ENCODE measurements at regions not wholly inside any gene's neighbourhood (a gene's known extent, or its start where the extent isn't known, plus 50 kb on each side); places are given as distances from the start of the nearest gene placed in this dataset.
"Not testable (repeated sequence)": the region's sequence is repeated elsewhere in the genome, so short reads cannot be mapped to it uniquely, and the experiment has no call there.

DNA sequence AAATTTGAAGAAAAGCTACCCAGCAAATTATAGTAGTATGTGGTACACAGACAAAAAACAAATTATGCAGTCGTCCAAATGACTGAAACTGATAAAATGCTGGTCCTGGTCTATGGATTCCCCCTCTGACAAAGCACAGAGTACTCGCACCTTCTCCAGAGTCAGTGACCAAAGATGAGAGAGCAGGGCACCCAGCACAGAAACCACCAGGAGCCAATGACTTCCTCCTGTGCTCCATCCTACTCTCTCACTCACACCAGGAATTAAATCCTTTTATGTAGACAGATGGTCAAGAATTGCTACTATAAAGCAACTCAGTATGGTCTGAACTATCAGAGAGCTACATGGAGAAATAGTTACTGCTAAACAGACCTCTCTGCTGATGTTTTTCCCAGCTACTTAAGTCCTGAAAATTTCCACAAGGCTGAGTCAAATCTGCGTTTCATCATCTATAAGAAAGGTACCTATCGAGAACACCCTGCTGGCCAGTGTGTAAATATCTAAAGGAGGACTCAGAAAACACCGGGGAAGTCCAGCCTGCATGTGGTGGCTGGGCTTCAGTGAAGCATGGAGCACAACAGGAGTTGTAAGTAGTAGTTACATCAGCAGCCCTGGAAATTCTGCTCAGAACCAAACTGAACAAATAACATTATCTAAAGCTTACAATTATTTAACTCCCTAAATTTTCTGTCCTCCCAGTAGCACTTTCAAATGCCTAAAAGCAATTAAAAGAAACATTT lies 84.5 kb upstream of the FBXO28 start:
- not testable (repeated sequence) for DNase-seq (ENCODE audit: low read depth)

DNA sequence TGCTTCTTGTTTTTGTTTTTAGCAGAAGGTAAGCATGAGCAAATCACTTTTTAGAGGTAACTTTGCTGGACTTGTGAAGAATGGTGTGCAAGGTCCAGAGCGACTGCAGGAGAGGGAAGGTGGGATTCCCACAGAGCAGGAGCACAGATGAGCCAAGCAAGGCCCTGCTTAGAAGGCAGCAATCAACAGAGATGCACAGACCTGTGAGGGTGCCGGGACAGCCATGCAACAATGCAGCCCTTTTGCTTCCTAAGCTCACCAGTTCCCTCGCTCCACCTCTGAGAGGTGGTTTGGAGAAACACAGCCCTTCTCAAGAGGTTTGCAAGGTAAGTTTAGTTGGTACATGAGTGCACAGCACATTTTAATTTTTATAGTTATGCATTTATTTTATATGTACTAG lies 85.1 kb upstream of the FBXO28 start:
- DNase-seq (ENCODE audit: low read depth), result not testable (repeated sequence)

DNA sequence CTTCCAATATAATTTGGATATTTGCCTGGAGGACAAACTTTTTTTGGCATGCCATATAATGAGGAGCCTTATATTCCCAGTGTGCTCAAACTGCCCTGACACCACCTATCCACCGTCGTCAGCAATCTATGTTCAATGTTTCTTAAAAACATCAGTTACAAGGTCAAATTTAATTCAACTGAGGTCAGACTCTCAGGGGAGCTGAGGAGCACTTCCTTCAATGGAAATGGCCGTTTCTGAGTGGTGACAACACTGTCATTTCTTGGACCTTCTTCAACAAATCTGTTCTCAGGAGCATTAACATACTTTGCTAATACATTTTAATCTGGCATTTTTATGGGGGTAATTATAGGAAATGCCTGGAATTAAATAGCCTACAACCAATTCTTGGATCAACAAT lies 90.8 kb upstream of the FBXO28 start:
- DNase-seq (ENCODE audit: low read depth), result not testable (repeated sequence)

DNA sequence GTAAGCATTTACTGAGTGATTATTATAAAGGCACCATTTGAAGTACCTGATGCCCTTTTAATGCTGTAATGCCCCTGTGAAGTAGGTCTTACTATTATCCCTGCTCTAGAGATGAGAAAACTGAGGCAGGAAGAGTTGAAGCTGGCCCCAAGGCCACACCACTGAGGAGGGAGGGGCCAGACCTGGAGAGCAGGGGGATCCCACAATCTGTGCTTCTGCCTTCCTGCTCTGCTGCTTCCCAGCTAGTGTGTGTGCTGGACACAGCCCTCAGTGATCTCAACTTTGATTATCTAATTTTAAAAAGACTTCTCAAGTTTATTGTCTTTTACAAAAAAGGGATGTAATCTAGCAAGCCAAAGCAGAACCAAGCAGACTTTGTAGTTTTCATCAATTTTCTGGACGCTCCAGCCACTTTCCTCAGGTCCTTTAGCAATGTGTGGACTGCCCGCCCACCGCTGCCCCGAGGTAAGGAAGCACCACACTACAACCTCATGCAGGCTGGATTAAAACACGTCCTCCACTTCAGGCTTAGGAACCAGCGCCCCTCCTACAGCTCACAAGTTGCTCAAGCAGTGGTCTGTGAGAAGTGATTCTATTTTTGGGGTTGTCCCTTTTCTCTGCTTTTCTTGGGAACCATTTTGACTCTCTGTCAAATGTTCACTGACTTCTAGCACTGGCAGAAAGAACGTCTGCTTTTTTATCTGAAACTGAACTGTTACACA lies 91.5 kb upstream of the FBXO28 start:
- not testable (repeated sequence) for DNase-seq (ENCODE audit: low read depth)

DNA sequence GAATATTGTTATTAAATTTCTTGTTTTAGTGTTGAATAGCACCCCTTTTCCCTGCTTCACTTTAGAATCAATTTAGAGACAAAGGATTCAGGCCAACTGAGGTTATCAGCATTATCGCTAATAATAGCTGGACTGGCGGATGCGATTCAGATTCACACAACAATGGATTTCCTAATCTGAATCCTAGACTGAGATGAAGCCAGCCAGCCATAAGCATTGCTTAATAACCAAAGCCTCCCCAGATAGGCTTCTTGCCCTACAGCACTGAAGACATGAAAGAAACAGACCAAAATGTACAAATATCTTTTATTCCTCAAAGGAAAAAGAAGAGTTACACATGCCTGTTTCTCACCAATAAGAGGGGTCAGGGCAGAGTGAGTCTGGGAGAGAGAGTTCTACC lies 94.0 kb upstream of the FBXO28 start:
- DNase-seq (ENCODE audit: low read depth), result not testable (repeated sequence)

DNA sequence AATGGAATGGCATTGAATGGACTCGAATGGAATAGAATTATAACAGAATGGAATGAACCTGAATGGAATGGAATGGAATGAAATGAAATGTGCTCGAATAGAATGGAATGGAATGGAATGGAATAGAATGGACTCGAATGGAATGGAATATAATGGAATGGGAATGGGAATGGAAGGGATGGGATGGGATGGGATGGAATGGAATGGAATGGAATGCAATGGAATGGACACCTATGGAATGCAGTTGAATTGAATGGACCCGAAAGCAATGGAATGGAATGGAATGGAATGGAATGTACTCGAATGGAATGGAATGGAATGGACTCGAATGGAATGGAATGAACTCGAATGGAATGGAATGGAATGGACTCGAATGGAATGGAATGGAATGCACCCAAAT lies 98.1 kb upstream of the FBXO28 start:
- not testable (repeated sequence) for DNase-seq (ENCODE audit: low read depth)

DNA sequence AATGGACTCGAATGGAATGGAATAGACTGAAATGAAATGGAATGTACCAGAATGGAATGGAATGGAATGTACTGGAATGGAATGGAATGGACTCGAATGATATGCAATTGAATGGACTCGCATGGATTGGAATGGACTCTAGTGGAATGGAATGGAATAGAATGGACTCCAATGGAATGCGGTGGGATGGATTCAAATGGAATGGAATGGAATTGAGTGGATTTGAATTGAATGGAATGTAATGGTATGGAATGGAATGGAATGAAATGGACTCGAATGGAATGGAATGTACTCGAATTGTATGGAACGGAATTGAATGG lies 99.6 kb upstream of the FBXO28 start:
- DNase-seq (ENCODE audit: low read depth), result peak; percentile 18

DNA sequence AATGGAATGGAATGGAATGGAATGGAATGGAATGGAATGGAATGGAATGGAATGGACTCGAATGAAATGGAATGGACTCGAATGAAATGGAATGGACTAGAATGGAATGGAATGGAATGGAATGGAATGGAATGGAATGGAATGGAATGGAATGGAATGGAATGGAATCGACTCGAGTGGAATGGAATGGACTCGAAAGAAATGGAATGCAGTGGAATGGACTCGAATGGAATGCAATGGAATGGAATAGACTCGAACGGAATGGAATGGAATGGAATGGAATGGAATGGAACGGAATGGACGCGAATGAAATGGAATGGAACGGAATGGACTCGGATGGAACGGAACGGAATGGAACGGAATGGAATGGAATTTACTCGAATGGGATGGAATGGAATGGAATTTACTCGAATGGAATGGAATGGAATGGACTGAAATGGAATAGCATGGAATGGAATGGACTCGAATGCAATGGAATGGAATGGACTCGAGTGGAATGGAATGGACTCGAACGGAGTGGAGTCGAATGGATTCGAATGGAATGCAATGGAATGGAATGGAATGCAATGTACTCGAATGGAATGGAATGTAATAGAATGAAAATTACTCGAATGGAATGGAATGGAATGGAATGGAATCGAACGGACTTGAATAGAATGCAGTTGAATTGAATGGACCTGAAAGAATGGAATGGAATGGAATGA lies 100.1 kb upstream of the FBXO28 start:
- peak; percentile 5 for DNase-seq (ENCODE audit: low read depth)

DNA sequence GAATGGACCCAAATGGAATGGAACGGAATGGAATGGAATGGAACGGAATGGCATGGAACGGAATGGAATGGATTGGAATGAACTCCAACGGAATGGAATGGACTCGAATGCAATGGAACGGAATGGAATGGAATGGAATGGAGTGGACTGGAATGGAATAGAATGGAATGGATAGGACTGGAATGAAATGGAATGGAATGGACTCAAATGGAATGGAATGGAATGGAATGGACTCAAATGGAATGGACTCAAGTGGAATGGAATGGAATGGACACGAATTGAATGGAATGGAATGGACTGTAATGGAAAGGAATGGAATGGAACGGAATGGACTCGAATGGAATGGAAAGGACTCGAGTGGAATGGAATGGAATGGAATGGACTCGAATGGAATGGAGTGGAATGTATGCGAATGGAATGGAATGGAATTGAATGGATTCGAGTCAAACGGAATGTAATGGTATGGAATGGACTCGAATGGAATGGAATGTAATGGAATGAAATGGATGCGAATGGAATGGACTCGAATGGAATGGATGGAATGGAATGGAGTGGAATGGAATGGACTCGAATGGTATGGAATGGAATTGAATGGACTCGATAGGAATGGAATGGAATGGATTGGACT lies 101.0 kb upstream of the FBXO28 start:
- not testable (repeated sequence) for DNase-seq (ENCODE audit: low read depth)

DNA sequence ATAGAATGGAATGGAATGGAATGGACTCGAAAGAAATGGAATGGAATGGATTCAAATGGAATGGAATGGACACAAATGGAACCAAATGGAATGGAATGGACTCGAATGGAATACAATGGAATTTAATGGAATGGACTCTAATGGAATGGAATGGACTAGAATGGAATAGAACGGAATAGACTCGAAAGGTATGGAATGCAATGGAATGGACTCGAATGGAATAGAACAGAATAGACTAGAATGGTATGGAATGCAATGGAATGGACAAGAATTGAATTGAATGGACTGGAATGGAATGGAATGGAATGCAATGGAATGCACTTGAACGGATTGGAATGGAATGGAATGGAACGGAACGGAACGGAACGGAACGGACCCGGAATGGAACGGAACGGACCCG lies 101.7 kb upstream of the FBXO28 start:
- not testable (repeated sequence) for DNase-seq (ENCODE audit: low read depth)

DNA sequence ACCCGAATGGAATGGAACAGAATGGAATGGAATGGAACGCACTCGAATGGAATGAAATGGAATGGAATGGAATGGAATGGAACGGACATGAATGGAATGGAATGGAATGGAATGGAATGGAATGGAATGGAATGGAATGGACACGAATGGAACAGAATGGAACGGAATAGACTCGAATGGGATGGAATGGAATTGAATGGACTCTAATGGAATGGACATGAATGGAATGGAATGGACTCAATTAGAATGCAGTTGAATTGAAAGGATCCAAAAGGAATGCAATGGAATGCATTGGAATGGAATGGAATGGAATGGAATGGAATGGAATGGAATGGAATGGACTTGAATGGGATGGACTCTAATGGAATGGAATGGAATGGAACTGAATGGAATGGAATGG lies 102.2 kb upstream of the FBXO28 start:
- not testable (repeated sequence) for DNase-seq (ENCODE audit: low read depth)

DNA sequence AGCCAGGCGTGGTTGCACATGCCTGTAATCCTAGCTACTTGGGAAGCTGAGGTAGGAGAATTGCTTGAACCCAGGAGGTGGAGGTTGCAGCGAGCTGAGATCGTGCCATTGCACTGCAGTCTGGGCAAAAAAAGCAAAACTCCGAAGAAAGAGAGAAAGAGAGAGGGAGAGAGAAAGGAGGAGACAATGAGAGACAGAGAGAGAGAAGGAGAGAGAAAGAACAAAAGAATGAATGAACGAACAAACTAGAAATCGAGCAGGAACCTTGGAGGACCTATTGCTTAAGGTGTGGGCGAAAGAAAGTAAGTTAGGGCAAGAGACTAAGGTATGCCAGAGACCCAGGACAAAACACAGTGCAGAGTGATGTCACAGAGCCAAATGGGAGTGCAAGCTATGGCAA lies 102.8 kb upstream of the FBXO28 start:
- DNase-seq (ENCODE audit: low read depth), result not testable (repeated sequence)

DNA sequence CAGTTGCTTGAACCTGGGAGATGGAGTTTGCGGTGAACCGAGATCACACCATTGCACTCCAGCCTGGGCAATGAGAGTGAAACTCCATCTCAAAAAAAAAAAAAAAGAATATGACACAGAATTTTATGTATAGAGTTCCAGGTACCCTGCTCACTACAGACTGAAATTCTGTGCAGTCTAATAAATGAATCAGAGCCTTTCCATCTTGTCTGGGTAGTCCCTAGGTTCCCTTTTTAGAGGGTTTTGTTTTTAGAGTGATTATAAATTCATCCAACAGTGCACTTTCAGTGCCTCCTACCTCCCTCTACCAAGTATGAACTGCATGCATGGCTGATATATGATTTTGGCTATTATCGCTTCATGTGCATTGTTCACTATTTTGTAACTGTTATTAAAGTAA lies 107.9 kb upstream of the FBXO28 start:
- DNase-seq (ENCODE audit: low read depth), result not testable (repeated sequence)

DNA sequence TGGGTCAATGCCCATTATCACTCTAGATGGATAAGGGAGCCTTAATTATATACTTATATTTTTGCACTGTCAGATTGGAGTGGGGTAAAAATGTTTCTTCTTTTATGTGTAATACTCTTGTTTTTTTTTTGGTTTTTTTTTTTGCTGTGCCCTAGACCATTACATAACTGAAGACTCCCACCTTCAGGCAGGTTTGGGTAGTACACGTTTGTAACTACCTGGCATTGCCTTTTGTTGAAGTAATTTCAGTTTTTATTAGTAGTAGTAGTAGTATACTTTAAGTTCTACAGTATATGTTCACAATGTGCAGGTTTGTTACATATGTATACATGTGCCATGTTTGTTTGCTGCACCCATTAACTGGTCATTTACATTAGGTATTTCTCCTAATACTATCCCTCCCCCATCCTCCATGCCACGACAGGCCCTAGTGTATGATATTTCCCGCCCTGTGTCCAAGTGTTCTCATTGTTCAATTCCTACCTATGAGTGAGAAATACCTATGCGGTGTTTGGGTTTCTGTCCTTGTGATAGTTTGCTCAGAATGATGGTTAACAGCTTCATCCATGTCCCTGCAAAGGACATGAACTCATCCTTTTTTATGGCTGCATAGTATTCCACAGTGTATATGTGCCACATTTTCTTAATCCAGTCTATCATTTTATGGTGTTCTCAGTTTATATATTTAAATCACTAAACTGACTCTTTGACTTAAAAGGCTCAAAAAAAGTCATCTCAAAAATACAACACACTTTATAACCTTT lies 109.2 kb upstream of the FBXO28 start:
- DNase-seq (ENCODE audit: low read depth), result not testable (repeated sequence)

DNA sequence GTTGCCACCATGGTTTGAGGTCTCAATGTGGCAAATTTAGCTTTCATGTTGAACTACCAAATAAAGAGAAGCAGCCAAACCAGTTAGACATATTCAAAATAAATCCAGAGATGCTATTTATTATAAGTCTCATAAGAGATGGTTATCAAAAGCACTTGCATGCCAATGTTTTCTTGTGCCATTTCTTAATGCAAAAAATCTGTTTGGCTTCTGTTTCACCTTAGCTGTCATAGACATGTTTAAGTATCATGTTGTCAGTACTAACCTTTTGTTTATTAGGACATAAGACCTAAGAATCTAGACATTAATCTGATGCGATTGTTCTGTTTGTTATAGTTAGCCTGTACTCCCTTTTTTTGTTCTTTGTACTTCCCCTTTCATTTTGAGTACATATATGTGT lies 110.0 kb upstream of the FBXO28 start:
- not testable (repeated sequence) for DNase-seq (ENCODE audit: low read depth)

DNA sequence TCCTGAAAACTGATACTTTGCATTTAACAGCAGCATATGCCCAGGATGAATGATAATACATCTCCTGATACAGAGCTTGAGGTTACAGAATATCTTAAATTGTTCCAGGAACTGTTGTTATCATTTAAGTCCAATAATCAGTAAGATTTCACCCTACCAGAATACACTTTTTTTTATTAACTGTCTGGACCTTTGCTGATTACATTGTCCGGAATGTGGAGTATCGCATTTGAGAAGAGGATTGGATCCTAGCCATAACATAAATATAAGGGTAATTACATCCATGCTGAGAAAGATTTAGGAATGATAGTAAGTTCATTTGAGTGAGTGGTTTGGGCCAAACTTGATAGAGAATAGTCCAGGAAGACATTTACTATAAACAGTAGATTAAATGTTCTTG lies 112.2 kb upstream of the FBXO28 start:
- DNase-seq (ENCODE audit: low read depth), result not testable (repeated sequence)

DNA sequence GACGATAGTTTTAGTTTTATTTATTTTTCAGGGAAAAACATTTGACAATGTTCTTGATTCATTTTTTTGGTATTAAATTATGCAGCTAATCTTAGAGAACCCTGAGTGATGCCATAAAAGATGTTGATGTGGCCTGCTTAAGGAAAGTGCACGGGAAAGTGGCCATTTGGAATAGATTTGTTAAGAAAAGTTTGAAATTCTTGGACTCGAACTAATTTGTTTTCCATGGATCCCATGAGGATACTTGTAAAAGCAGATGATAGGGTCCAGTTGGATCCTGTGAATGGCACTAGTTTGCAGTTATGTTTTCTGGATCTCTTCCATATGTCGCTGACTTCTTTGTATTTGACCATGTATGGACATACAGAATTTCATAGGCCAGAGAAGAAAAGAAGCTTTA lies 114.2 kb upstream of the FBXO28 start:
- not testable (repeated sequence) for DNase-seq (ENCODE audit: low read depth)

DNA sequence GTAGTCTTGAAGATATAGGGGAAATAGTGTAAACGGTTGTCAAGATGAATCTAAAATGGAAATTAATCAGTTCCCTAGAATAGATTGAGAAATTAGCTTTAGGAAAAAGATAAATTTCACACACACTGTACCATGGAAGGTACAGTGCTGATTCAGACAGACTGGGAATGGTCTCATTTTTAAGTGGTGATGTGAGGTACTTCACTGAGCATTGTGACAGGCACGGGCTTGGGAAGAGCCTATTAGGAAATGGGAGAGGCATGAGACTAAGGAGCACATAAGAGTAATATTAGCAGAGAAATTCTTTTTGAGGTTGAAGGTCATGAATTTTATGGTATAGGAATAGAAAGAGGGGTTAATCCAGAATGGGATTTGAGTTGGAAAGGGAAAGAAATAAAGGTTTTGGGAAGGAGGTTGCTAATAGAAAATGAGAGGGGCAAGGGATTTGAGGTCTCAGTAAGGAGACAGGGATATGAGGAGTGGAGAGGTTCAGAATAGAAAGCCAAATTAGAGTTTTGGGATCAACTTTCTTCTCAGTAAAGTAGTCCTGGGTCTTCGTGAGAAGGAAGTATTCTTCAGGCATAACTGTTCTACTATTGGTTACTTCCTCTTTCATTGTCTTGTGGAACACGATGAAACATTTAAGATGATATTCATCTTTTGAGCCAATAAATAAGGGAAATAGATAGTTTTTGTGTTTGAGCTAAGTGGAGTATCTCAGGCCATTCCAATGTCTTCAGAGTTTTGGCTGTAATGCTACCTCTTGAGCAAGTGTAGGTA lies 115.0 kb upstream of the FBXO28 start:
- DNase-seq (ENCODE audit: low read depth), result not testable (repeated sequence)

DNA sequence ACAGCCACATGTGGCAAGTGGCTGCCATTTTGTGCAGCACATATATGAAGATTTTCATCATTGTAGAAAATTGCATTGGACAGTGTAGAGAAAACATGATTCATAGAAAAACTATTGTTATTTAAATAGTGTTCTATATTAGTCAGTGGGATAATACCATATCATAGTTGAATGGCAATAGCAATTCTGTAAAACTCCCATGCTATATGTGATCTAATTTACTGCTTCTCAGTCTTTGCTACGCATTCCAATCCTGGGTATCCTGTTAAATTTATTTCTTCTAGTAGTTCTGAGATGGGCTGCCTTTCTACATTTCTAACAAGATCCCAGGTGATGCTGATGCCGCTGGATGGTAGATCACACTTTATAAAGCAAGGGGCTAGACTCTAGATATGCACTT lies 117.5 kb upstream of the FBXO28 start:
- not testable (repeated sequence) for DNase-seq (ENCODE audit: low read depth)

All from myocyte (in vitro differentiated cells).